ENCODE measurements at regions not wholly inside any gene's neighbourhood (a gene's known extent, or its start where the extent isn't known, plus 50 kb on each side); places are given as distances from the start of the nearest gene placed in this dataset.

GRCh38 chr6:13873288-13874190 is 51.2 kb upstream of the RNF182 start:
- no peak overlapping the region for H4K91ac ChIP-seq (ENCODE audit: insufficient read length, low read depth, low read length)
- H3K23me2 ChIP-seq (ENCODE audit: insufficient read length, low read depth, low read length, poor library complexity, severe bottlenecking) = peaks cover 3% of the 10 kb centered on the region
- no peak overlapping the region for H2AK5ac ChIP-seq (ENCODE audit: insufficient read length, low read length)
- no peaks in the 10 kb centered on the region for H3K4me1 ChIP-seq (ENCODE audit: insufficient read depth, low read length)
- no peak overlapping the region for H2BK5ac ChIP-seq (ENCODE audit: insufficient read length, low read length)
- H3K9ac ChIP-seq (ENCODE audit: extremely low read depth, insufficient read length, low read length) = no peak overlapping the region
- H3K27ac Mint-ChIP-seq = 0 out of 7 replicates have a peak overlapping the region, but pooled peaks of 1 of the 3 experiments have one; percentile 83
- no peaks in the 10 kb centered on the region for H3K79me2 ChIP-seq (ENCODE audit: insufficient read depth, low read length)
- H2AFZ ChIP-seq (ENCODE audit: low read length) = no peak overlapping the region
- H2BK15ac ChIP-seq (ENCODE audit: low read depth, low read length) = no peak overlapping the region
- H3K18ac ChIP-seq (ENCODE audit: insufficient read length, low read depth, low read length) = no peak overlapping the region
- peak overlapping the region; percentile 15 for H3K4me2 ChIP-seq (ENCODE audit: insufficient read depth, insufficient read length, low read length)
- no peak overlapping the region for H2BK20ac ChIP-seq (ENCODE audit: low read depth, low read length, poor library complexity, severe bottlenecking)
- H2BK120ac ChIP-seq (ENCODE audit: low read depth, low read length, poor library complexity, severe bottlenecking) = no peak overlapping the region
- no peaks in the 10 kb centered on the region for H4K20me1 ChIP-seq (ENCODE audit: control insufficient read depth, insufficient read depth, insufficient read length)
- H3K14ac ChIP-seq (ENCODE audit: insufficient read depth, low read length) = no peak overlapping the region
- DNase-seq = peak; percentile 94
- H3K23ac ChIP-seq (ENCODE audit: insufficient read length, low read depth, low read length) = no peak overlapping the region
- no peaks in the 10 kb centered on the region for H3K79me1 ChIP-seq (ENCODE audit: insufficient read depth, low read depth, low read length, poor library complexity, severe bottlenecking)
- no peak overlapping the region for H3K27ac ChIP-seq (ENCODE audit: insufficient read length, low read depth, low read length)
- no peak overlapping the region for H3T11ph ChIP-seq (ENCODE audit: low read length)
- peak; percentile 94 for TF ChIP-seq CTCF (conservative IDR thresholded peaks at IDR 0.05)
- H3K9me3 Mint-ChIP-seq = peaks cover 8% of the 10 kb centered on the region in 2 experiments; a peak in 3 of 5 replicates
- WGBS (ENCODE audit: extremely low coverage, insufficient read length, low lambda C conversion rate) = no CpG with 5 or more reads among the region's 49 CpGs
- no peak overlapping the region for H4K5ac ChIP-seq (ENCODE audit: insufficient read length, low read depth, low read length)
- peak overlapping the region; percentile 30 to 61 for H3K4me3 Mint-ChIP-seq
- peaks cover 37% of the 10 kb centered on the region for H3K27me3 Mint-ChIP-seq (ENCODE audit: low read depth)
- no peak overlapping the region for H3K56ac ChIP-seq (ENCODE audit: insufficient read length, low read depth, low read length)
- H3K9me3 ChIP-seq (ENCODE audit: control insufficient read depth, low read depth, low read length) = no peaks in the 10 kb centered on the region
- peaks cover 0 to 8% (median 5%) of the 10 kb centered on the region in 3 experiments; a peak in 3 of 7 replicates for H3K36me3 Mint-ChIP-seq (ENCODE audit: insufficient read depth in 1 of 3, low read depth in 3 of 3)
- no peak overlapping the region for H4K8ac ChIP-seq (replicated peaks; ENCODE audit: insufficient read length, low read depth, low read length)
- no peak overlapping the region for H3K4ac ChIP-seq (ENCODE audit: low read depth, low read length)
- peaks cover 15 to 16% of the 10 kb centered on the region in 2 experiments for H3K4me1 Mint-ChIP-seq
- H3K27me3 ChIP-seq (ENCODE audit: insufficient read depth, low read length) = no peaks in the 10 kb centered on the region
- no peak overlapping the region for H2BK12ac ChIP-seq (ENCODE audit: insufficient read length, low read depth, low read length)

Data from H9 (cell line).